ENCODE measurements at regions not wholly inside any gene's neighbourhood (a gene's known extent, or its start where the extent isn't known, plus 50 kb on each side); places are given as distances from the start of the nearest gene placed in this dataset.

DNA sequence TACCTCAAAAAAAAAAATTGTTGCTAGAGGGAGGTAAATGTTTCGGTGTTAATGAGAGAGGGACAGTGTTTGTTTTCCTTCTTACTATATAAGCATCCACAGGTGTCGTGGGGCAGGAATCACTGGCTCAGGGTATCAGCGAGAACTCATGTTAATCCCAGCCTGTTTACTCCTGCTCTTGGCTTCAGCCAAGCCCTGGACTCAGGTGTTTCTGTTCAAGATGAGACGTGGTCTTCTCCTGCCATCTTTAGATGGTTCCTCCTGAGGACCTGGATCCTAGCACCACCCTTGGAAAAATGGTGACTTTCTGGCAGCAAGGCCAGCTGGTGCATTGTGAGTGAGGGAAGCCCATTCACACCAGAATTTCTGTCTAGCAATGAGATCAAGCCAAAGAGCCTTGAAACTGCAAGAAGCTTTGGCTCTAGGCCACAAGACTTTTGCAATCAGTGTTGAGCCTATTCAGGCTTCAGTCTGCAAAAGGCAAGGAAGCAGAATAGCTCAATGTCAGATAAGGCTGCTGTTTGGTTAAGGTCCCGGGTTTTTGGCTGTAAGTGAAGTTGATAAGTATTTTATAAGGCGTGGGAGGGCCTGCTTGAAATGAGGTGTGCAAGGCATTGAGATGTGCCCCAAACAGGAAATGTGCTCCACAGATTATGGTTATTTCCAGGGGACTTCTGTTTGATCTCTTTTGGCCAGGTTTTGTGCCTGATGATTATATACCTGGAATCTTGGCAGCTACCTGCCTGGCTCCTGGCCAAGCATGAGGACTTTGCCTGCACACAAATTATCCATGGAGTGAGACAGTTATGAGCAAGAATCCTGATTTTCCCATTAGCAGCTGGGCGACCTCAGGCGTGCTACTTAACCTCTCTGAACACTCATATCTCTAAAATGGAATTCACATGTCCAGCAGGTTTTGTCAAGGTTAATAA lies 99.8 kb downstream of the TENT4A start:
- TF ChIP-seq POLR2A (IDR thresholded peaks at IDR 0.05) (no peak), EP300 (IDR thresholded peaks at IDR 0.05) (no peak), POLR2AphosphoS5 (IDR thresholded peaks at IDR 0.05) (no peak)
- TF ChIP-seq, protein P1, sequence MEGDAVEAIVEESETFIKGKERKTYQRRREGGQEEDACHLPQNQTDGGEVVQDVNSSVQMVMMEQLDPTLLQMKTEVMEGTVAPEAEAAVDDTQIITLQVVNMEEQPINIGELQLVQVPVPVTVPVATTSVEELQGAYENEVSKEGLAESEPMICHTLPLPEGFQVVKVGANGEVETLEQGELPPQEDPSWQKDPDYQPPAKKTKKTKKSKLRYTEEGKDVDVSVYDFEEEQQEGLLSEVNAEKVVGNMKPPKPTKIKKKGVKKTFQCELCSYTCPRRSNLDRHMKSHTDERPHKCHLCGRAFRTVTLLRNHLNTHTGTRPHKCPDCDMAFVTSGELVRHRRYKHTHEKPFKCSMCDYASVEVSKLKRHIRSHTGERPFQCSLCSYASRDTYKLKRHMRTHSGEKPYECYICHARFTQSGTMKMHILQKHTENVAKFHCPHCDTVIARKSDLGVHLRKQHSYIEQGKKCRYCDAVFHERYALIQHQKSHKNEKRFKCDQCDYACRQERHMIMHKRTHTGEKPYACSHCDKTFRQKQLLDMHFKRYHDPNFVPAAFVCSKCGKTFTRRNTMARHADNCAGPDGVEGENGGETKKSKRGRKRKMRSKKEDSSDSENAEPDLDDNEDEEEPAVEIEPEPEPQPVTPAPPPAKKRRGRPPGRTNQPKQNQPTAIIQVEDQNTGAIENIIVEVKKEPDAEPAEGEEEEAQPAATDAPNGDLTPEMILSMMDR (IDR thresholded peaks at IDR 0.05): no peak

Measured in suprapubic skin (tissue), 4 donors.